Keratinocyte (primary cell): ENCODE measurements at regions not wholly inside any gene's neighbourhood (a gene's known extent, or its start where the extent isn't known, plus 50 kb on each side); places are given as distances from the start of the nearest gene placed in this dataset.

ENCODE experiments used
- DNase-seq: peaks from one replicate; pipeline ENCODE4 v3.0.0-alpha.2; 2011; ENCODE audit warnings: low read depth, missing footprints, low spot score
- FAIRE-seq: peaks from 2 replicates; lab custom pipeline; 2011; peaks lifted over from hg19 to GRCh38; lab: Jason Lieb, UNC
- H2AFZ ChIP-seq: 2 replicates; pipeline ENCODE4 v1.6.0; 2012; ENCODE audit warnings: low read length, control low read depth, inconsistent platforms; ENCODE audit not compliant: control insufficient read depth
- H3K27ac ChIP-seq: 2 replicates; pipeline ENCODE4 v1.5.1; 2011; ENCODE audit warnings: low read length; ENCODE audit not compliant: control insufficient read depth, insufficient read depth
- H3K27me3 ChIP-seq: 3 replicates; pipeline ENCODE4 v1.6.0; 2011; ENCODE audit warnings: low read length; ENCODE audit not compliant: control insufficient read depth, insufficient read depth; ENCODE audit errors: extremely low read depth
- H3K36me3 ChIP-seq, 2 experiments: 2 replicates in 1 of 2; 3 replicates in 1 of 2; pipeline ENCODE4 v1.5.1; 2011; ENCODE audit warnings: low read length in 2 of 2, mild to moderate bottlenecking in 1 of 2; ENCODE audit not compliant: control insufficient read depth in 2 of 2, insufficient read depth in 2 of 2; ENCODE audit errors: extremely low read depth in 1 of 2
- H3K4me1 ChIP-seq: 3 replicates; pipeline ENCODE4 v1.5.1; 2011; ENCODE audit warnings: low read length; ENCODE audit not compliant: control insufficient read depth, insufficient read depth; ENCODE audit errors: extremely low read depth
- H3K4me2 ChIP-seq: 3 replicates; pipeline ENCODE4 v1.6.0; 2011; ENCODE audit warnings: low read depth, low read length; ENCODE audit not compliant: control insufficient read depth, insufficient read depth; ENCODE audit errors: extremely low read depth
- H3K4me3 ChIP-seq, 3 experiments: fragments of 200-600 bp in 1 of 3; sonication (generic) in 1 of 3; 2 replicates in 2 of 3; 3 replicates in 1 of 3; pipeline ENCODE4 v1.5.1; 2011 to 2016; ENCODE audit warnings: low read length in 3 of 3, mild to moderate bottlenecking in 3 of 3, control low read depth in 2 of 3, inconsistent platforms in 1 of 3, low read depth in 1 of 3, mixed read lengths in 1 of 3, mixed run types in 1 of 3, moderate library complexity in 1 of 3; ENCODE audit not compliant: control insufficient read depth in 2 of 3, insufficient read depth in 2 of 3; ENCODE audit errors: extremely low read depth in 1 of 3
- H3K79me2 ChIP-seq: 2 replicates; pipeline ENCODE4 v1.6.0; 2012; ENCODE audit warnings: low read length; ENCODE audit not compliant: control insufficient read depth, insufficient read depth
- H3K9ac ChIP-seq: 3 replicates; pipeline ENCODE4 v1.6.0; 2011; ENCODE audit warnings: low read length; ENCODE audit not compliant: control insufficient read depth, insufficient read depth; ENCODE audit errors: extremely low read depth
- H3K9me1 ChIP-seq: 3 replicates; pipeline ENCODE4 v1.6.0; 2011; ENCODE audit warnings: low read length; ENCODE audit not compliant: control insufficient read depth, insufficient read depth; ENCODE audit errors: extremely low read depth
- H3K9me3 ChIP-seq: 2 replicates; pipeline ENCODE4 v1.5.1; 2012; ENCODE audit warnings: low read depth, low read length; ENCODE audit not compliant: control insufficient read depth
- H4K20me1 ChIP-seq: 3 replicates; pipeline ENCODE4 v1.6.0; 2011; ENCODE audit warnings: low read length; ENCODE audit not compliant: control insufficient read depth, insufficient read depth; ENCODE audit errors: extremely low read depth
- CTCF ChIP-seq, 3 experiments: IDR thresholded peaks in 1 of 3; conservative IDR thresholded peaks in 1 of 3; optimal IDR thresholded peaks in 1 of 3; 2 replicates in 2 of 3; 3 replicates in 1 of 3; pipeline versions ENCODE3 to v1.5.1; 2011; ENCODE audit warnings: low read length in 3 of 3, mild to moderate bottlenecking in 3 of 3, moderate library complexity in 2 of 3, control low read depth in 1 of 3, inconsistent platforms in 1 of 3; ENCODE audit not compliant: insufficient read depth in 2 of 3; ENCODE audit errors: extremely low read depth in 1 of 3
- EZH2 ChIP-seq: IDR thresholded peaks from one replicate; pipeline ENCODE4 v1.6.1; 2012; ENCODE audit warnings: inconsistent platforms, mild to moderate bottlenecking, low read length, moderate library complexity
- dilution Hi-C: fragments of 300-500 bp; cut with MboI; formaldehyde crosslinking; loops from one replicate; pipeline ENCODE4 v1.7.0; 2020; ENCODE audit warnings: low sequenced_read_pairs; ENCODE audit not compliant: extremely low pct_ligation_motif_present

DNA sequence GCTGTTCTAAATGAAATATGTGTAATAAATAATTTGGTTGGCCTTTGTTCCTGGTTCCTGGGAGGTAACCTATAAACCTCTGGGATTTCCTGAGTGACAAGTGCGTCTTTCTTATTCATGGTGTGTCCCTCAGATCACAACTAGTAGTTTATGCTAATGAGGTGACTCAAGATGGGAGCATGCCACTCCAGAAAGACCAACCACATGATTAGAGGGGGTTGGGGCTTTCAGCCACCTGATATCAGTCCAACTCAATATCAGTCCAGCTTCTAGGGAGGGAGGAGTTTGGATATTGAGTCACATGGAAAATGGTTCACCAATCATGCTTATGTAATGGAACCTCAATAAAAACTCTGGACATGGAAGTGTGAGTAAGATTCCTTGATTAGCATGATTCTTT is 96.6 kb downstream of the QPCT start:
- H3K9ac ChIP-seq: no peak overlapping the region
- peaks cover 4% of the 10 kb centered on the region for H3K27me3 ChIP-seq
- H3K4me1 ChIP-seq: no peaks in the 10 kb centered on the region
- H3K79me2 ChIP-seq: no peaks in the 10 kb centered on the region
- TF ChIP-seq CTCF (optimal IDR thresholded peaks at IDR 0.05 in 1 of 3, IDR thresholded peaks at IDR 0.05 in 1 of 3, conservative IDR thresholded peaks at IDR 0.05 in 1 of 3; ENCODE audit: extremely low read depth in 1 of 3, insufficient read depth in 2 of 3, low read length in 3 of 3) (no peak), EZH2 (no peak)
- DNase-seq (no peak), FAIRE-seq (no peak)
- no peaks in the 10 kb centered on the region for H4K20me1 ChIP-seq
- H3K9me3 ChIP-seq: peaks cover 3% of the 10 kb centered on the region
- H2AFZ ChIP-seq: no peak overlapping the region
- dilution Hi-C loops: no loop called here
- H3K4me2 ChIP-seq: no peak overlapping the region
- no peak overlapping the region for H3K4me3 ChIP-seq
- H3K36me3 ChIP-seq: no peaks in the 10 kb centered on the region
- no peaks in the 10 kb centered on the region for H3K9me1 ChIP-seq
- no peak overlapping the region for H3K27ac ChIP-seq

- DNase-seq (no peak), FAIRE-seq (no peak)
- Histone ChIP-seq H3K9me1 (no peaks in the 10 kb centered on the region), H3K79me2 (no peaks in the 10 kb centered on the region), H4K20me1 (no peaks in the 10 kb centered on the region), H3K36me3 (no peaks in the 10 kb centered on the region), H3K27ac (no peak overlapping the region), H3K4me2 (no peak overlapping the region), H2AFZ (no peak overlapping the region), H3K4me3 (no peak overlapping the region), H3K9me3 (peaks cover 3% of the 10 kb centered on the region), H3K4me1 (no peaks in the 10 kb centered on the region), H3K9ac (no peak overlapping the region), H3K27me3 (peaks cover 4% of the 10 kb centered on the region)
- TF ChIP-seq EZH2 (no peak), CTCF (optimal IDR thresholded peaks at IDR 0.05 in 1 of 3, IDR thresholded peaks at IDR 0.05 in 1 of 3, conservative IDR thresholded peaks at IDR 0.05 in 1 of 3; ENCODE audit: extremely low read depth in 1 of 3, insufficient read depth in 2 of 3, low read length in 3 of 3) (no peak)
- dilution Hi-C loops: no loop called here
Observed at GRCh38 chr2:37443082-37443481, 98.7 kb downstream of the QPCT start.
